ENCODE measurements at regions not wholly inside any gene's neighbourhood (a gene's known extent, or its start where the extent isn't known, plus 50 kb on each side); places are given as distances from the start of the nearest gene placed in this dataset.
A peak's percentile ranks its signal among the peaks of the same experiment; 100 is the strongest.
"Not testable (repeated sequence)": the region's sequence is repeated elsewhere in the genome, so short reads cannot be mapped to it uniquely, and the experiment has no call there.

DNA sequence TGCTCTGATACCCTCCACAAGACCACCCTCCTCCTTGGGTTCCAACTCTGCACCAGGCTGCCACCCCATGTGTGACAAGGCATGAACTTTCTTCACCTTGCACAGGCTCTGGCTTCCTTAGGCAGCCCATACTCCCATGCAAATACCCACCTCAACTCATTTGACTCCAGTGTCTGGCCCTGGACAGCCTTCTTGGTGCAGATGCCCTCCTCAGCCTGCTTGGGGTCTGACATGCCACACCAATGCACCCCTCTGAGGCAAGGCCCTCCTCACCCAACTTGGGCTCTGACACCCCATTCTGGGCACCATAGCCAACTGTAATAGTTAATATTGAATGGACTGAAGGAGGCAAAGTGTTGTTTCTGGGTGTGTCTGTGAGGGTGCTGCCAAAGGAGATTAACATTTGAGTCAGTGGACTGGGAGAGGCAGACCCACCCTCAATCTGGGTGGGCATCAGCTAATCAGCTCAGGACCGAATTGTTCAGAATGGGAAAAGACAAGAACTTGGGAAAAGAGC, 115.0 kb upstream of the EPB41L4A start:
- no peak for DNase-seq

DNA sequence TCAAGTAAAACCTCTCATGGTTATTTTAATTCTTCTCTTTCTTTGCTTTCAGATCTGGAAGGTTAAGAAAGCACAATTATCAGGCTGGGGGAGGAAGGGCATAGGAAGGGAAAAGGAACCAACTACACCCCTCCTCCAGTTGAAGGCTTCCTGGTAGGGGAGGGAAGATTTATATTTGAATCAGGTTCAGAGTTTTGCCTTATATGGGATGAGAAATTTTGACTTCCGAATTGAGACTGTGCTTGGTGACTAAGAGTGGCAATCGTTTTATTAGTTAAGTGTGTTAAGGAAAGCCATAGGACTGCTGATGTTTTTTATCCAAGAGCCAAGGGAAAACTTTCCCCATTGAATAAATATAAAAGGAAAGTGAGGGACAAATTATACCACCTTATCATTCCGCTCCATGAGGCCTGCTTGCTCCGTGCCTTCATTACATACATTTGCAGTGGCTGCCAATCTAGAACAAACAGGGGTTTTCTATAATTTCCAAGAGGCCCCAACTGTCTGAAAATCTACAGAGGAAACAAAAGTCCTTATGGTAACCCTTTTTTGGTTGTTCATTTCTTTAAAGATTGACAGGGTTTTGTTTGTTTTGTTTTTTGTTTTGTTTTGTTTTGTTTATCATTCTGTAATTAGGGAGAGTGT, 115.7 kb upstream of the EPB41L4A start:
- no peak for DNase-seq

DNA sequence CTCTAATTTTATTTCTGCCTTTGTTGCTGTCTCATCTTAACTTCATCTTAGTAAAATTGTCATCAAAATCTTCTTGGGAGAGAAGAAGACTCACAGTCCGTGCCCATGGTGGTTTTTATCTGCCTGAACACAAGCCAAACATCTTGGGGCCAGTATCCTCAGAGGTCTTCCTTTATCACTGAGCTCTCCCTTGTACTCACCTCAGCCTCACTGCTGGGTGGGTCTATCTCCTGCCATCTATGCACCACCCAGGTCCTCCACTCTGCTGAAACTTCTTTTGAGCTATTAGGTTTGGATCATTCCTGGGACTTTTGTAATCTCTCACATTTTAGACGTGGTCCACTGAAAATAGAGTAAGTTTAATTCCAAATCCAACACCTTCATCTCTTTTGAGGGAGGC, 116.3 kb upstream of the EPB41L4A start:
- DNase-seq, result no peak

DNA sequence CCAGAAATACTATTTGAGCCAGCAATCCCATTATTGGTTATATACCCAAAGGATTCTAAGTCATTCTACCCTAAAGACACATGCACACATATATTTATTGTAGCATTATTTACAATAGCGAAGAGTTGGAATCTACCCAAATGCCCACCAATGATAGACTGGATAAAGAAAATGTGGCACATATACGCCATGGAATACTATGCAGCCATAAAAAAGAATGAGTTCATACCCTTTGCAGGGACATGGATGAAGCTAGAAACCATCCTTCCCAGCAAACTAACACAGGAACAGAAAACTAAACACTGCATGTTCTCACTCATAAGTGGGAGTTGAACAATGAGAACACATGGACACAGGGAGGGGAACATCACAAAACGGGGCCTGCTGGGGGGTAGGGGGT, 125.5 kb upstream of the EPB41L4A start:
- DNase-seq, result not testable (repeated sequence)

DNA sequence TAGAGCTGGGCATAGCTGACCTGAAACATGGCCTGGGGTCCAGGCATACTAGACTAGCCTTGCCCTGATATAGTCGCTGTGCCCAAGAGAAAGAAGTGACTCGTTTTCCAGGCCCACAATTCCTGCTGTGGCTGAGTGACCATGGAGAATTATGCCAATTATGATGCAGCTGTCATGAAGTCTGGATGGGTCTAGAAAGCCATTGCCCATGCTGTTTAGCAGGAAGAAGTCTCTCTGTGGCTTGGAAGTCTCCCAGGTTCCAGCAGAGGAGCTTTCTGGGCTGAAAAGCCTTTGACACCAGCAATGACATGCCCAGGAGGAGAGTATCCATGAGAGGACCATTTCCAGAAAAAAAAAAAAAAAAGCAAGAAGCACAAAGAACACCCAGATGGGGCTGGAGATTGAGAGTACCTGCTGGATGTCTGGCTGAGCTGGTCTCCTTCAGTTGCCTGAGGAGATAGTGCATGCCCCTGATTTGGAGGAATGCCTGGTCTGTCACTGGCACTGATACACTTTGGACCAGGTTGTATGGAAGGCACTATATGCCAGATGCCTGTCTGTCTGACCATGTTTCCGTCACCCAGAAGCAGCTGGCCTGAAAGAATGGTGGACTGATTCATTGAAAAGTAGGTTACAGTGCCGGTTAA, 128.0 kb upstream of the EPB41L4A start:
- DNase-seq, result no peak

DNA sequence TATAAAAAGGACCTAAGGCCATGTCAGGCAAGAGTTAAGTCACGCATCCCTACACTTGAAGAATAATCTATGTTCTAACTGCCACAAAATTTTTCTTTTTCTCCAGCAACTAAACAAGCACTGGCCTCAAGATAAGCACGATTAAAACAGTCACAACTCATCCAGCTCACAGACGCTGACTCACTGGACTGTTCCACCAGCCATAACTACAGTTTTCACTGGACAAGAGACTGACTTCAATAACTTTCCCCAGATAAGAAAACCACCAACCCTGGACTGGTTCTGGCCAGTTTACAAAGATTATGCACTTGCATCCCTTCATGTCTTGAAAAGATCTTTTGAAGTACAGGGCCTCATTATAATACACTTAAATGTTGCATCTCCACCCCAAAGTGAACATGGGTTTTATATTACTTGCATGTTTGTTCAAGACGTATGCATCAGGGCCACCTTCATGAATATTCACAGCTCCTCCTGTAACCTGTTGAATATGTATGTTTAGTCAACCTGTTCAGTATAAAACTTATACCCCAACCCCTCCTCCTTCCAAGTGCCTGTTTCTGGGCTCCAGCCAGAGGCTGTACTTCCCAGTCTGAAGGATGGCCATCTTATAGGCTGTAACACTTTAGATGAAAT, 129.3 kb upstream of the EPB41L4A start:
- DNase-seq, result no peak

DNA sequence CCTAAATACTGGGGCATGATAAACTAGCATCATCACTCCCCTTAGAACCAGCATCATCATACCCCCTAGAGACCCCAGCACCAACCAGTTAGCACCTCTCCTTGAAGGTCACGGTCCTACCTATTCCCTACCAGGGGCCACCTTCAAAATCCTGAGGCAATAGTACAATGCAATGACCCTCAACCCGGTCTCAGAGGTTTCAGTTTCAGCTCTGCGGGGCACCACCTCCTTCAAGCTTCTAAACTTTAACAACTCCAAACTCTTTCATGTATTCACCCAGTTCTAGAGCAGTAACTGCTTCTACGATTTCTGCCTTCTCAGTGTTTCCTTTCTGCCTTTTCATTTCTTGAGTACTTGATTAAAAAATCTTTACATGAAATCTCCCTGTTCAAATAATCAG, 130.1 kb upstream of the EPB41L4A start:
- DNase-seq, result no peak

DNA sequence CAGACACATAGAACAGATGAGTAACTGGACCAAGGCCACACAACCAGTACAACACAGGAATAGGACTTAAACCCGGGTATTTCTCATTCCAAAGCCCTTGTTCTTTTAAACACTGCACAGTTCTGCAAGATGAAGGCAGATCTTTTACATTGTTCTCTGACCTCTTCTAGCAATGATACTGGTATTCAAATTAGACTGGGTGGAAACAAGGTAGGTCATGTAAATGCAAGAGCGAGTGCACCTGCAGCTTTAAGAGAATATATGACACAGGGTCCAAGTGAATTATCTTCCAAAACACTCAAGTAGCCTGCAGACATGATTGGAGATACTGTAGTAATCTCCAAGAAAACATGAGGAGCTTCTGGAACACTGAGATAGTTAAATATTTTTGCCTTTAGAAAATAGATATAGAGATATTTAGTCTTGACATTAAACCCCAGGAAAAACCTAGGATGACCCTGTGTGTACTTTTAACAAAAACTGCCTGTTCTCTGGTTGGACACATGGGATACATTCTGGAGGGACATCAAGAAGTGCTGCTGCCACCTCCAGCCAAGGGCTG, 130.6 kb upstream of the EPB41L4A start:
- DNase-seq, result no peak

DNA sequence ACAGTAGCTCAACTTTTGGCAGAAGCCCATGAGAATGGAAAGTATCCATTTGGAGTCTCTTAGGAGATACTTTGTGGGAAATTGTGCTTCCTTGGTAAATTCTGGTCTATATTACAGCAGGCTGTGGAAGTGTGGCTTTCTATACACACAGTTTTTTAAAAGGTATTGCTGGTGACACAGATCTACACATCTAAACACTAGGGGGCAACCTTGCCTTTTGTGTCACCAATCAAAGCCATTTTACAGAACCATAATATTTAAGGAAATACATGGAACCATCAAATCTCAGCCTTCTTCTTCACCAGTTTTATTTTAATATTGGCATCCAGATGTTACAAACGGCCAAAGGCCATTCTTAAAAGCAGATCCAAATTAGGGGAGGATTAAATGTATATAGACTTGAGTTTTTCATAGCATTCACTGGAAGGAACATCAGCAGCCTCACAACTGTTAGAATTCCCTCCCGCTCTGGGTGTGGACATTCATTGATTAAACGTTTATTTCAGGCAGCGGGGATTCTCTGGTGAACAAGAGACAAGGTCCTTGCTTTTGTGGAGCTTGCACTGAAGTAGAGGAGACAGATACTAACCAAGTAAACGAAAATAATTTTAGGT, 132.4 kb upstream of the EPB41L4A start:
- peak; percentile 32 to 61 for DNase-seq

DNA sequence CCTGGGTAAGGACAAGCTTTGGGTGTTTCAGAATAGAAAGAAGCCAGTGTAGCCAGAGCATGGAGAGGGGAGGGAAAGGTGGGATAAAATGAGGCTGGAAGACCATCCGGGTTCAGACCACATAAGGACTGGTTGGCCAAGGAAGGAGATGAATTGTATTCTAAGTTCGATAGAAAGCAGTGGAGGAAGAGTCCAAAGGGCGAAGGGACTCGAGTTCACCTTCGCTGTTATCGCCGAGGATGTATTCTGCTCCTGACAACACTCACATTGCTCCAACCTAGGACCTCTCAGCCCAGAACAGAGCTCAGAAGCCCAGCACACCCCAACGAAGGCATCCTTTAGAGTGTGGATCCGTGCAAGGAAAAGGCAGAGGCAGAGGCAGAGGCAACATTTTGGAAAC, 133.1 kb upstream of the EPB41L4A start:
- no peak for DNase-seq

DNA sequence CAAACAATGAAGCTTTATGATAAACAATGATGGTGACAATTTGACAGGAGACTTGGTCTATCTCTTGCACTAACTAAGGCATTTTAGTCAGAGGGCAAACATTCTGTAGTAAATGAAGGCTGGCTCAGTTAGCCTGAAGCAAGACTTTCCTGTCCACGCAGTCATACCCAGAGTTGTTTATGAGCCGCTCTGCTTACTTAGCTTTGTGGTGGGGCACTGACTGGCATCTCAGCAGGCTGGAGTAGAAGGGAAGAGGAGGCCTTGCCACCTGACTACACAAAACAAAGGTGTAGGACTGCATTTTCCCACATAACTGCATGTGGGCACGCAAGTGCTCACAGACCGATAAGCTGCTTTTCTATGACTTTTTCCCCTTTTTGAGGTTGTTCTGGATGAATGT, 133.7 kb upstream of the EPB41L4A start:
- DNase-seq, result no peak

DNA sequence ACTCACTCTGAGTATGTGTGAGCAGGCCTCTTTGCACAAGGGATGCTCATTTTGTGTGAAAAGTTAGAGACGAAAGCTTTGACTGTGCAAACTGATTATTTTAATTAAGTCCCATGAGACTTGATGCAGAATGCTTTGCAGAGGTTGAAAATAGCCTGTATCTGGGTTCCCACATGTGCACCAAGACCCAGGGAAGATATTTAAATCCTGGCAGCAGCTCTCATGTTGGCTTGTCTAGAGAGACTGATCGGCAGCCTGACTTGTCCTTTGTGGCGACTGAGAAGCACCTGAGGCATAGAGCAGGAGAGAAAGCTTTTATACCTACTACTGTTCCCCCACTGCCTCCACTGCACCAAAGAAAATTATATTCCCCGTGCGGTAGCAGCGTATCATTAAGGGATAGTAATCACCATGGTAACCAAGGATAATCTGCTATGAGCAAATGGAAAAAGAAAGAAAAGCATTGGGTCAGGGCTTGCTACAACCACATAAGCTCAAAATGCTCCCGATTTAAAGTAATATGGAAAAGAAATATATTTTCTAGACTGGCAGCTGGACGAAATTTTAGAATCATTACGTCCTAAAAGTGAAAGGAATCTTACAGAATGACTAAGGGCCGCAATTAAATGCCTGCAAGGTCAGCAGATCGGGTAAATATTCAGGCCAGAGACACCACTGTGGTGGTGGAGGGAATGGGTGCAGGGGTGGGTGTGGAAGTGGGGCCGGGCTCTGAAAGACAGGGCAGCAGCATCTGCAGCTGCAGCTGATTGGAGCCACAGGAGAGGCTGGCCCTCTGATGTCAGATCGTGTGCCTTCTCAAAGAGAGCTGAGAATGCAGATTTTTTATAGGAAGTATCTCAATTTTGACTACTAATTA, 135.3 kb upstream of the EPB41L4A start:
- peak in 1 of 2 experiments; percentile 16 for DNase-seq

DNA sequence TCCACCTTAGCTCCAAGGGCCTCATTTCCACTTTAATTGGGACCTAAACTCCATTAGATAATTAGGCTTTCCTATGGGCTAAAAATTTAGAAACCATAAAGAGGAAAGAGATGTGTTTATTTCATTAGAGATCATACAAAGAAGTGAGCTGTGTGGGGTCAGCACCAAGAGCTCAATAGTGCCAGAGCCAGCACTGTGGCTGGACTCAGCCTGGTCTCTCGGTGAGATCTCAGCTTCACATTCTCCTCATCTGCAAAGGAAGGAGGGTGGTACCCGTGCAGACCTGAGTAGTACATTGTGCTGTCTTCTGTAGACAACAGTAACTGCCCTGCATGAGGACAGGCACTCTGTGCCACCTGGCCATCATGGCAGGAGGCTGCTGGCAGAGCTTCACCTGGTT, 136.1 kb upstream of the EPB41L4A start:
- DNase-seq, result no peak

DNA sequence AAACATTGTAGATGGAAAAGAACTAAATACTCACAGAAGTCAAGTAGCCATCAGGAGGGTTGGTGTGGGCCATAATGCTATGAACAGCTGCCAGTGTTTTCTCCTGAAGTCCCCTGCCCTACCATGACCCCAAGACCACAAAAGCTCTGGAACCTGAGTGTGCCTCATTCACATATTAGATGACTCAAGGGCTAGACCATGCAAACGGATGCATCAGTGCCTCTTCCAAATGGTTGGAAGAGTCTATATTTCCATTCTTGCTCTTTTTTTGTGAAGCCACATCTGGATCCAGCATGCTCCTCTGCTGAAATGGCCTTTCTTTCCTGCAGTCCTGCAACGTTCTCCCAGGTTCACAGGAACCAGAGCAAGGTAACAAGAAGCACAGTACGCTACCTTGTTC, 136.6 kb upstream of the EPB41L4A start:
- no peak for DNase-seq

DNA sequence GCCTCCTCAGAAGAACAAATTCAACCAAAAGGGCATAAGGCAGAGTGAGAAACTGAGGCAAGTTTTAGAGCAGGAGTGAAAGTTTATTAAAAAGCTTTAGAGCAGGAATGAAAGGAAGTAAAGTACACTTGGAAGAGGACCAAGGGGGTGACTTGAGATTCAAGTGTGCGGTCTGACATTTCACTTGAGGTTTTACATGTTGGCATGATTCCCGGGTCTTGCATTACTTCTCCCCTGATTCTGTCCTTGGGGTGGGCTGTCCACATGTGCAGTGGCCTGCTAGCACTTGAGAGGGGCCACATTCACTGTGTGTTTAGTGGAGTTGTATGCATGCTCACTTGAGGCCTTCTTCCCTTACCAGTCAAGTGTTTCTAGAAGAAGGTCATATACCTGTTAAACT, 140.4 kb upstream of the EPB41L4A start:
- not testable (repeated sequence) for DNase-seq

DNA sequence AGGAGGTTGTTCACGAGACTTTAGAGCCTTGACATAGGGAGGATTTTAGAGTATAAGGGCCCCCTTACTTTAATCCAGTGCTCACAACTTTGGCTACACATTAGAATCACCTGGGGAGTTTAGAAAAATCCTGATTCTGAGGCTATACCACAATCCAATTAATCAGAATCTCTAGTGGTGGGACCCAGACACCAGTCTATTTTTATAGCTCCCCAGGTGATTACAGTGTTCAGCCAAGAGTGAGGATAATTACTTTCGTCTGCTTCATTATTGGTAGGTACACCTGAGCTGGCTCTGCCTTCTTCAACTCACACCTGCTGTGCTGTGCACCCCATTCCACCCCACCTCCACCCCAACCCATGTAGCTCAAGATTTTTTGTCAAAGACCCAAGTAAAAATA, 141.3 kb upstream of the EPB41L4A start:
- no peak for DNase-seq

DNA sequence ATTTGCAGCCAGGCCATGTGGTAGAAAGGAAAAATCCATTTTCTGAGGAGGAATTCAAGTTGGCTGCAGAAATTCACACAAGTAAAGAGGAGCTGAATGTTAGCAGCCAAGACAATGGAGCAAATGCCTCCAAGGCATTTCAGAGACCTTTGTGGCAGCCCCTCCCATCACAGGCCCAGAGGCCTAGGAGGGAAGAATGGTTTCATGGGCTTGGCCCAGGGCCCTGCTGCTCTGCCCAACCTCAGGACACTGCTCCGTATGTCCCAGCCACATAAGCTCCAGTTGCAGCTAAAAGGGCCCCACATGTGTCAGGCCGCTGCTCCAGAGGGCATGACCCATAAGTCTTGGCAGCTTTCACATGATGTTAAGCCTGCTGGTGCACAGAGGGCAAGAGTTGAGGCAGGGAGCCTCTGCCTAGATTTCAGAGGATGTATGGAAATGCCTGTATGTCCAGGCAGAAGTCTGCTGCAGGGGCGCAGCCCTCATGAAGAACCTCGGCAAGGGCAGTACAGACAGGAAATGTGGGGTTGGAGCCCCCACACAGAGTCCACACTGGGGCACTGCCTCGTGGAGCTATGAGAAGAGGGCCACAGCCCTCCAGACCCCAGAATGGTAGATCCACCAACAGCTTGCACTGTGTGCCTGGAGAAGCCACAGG, 144.2 kb upstream of the EPB41L4A start:
- DNase-seq, result no peak

DNA sequence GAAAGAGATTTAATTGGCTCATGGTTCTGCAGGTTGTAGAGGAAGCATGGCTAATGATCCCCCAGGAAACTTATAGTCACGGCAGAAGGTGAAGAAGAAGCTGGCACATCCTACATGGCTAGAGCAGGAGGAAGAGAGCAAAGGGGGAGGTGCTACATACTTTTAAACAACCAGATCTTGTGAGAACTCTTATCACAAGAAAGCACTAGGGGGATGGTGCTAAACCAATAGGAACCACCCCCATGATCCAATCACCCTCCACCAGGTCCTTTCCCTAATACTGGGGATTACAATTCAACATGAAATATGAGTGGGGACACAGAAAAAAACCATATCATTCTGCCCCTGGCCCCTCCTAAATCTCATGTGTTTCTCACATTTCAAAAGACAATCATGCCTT, 147.2 kb upstream of the EPB41L4A start:
- DNase-seq, result no peak

DNA sequence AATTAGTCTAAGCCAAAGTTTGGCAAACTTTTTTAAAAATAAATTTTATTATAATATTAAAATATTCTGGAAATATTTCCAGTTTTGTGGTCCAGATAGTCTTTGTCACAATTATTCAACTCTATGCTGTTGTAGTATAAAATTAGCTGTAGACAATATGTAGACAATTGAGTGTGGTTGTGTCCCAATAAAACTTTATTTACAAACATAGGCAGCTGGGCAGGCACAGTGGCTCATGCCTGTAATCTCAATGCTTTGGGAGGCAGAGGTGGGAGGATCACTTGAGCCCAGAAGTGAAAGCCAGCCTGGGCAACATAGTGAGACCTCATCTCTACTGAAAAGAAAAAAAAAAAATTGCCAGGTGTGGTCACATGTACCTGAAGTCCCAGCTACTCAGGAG, 150.5 kb upstream of the EPB41L4A start:
- DNase-seq, result no peak

DNA sequence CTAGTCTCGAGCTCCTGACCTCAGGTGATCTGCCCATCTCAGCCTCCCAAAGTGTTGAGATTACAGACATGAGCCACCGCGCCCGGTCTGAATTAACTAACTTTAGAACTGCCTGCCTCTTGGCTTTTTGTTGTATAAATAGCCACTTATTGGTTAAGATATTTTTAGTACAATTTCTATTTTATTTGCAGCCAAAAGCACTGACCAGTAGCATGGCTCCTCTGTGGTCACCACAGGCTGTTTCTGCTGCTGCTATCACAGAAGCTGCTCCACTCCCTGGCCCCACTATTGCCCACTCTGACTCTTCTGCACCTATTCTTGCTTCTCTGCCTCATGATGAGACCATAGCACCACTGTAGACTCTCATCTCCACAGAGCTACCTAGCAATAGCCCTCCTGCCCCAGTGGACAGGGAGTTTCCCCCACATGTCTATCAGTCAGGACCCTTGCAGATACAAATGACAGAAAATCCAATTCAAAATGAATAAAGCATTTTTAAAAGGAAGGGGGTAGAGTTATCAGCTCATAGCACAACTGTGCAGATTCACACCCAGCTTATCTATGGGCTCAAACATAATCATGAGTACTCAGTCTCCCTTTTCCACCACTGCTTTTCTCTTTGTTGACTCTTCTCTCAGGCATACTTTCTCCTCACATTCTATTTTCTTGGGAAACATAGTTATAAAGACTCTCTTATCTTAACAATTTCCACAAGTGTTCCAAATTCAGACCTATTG, 151.8 kb upstream of the EPB41L4A start:
- DNase-seq, result no peak

DNA sequence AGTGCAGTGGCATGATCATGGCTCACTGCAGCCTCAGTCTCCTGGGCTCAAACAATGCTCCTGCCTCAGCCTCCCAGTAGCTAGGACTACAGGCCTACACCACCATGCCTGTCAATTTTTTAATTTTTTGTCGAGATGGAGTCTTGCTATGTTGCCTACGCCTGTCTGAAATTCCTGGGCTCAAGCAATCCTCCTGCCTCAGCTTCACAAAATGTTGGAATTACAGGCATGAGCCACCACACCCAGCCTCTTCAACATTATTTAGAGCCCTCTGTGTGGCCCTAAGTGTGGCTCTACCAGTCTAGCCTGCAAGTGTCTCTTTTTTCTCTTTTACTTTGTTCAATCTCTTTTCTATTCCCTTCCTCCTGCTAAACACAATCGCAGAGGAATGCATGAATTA, 154.4 kb upstream of the EPB41L4A start:
- no peak for DNase-seq

Data from NCI-H524 (cell line).